Cardiac muscle cell (in vitro differentiated cells and primary cell): ENCODE measurements at regions not wholly inside any gene's neighbourhood (a gene's known extent, or its start where the extent isn't known, plus 50 kb on each side); places are given as distances from the start of the nearest gene placed in this dataset.
A peak's percentile ranks its signal among the peaks of the same experiment; 100 is the strongest.

ENCODE experiments used
- DNase-seq, 2 donors: peaks; one replicate each; pipeline versions ENCODE4 v3.0.0 to v3.0.0-alpha.2; 2010 to 2017; ENCODE audit warnings: low read depth in 1 of 2, low spot score in 1 of 2
- H3K27ac ChIP-seq: fragments of 200-600 bp; sonication (generic); 2 replicates; pipeline ENCODE4 v1.5.1; 2016
- H3K27me3 ChIP-seq: fragments of 200-600 bp; sonication (generic); 2 replicates; pipeline ENCODE4 v1.6.0; 2016; ENCODE audit warnings: control low read depth
- H3K36me3 ChIP-seq: fragments of 200-600 bp; sonication (generic); 2 replicates; pipeline ENCODE4 v1.5.1; 2016; ENCODE audit warnings: control low read depth
- H3K4me1 ChIP-seq: fragments of 200-600 bp; sonication (generic); 2 replicates; pipeline ENCODE4 v1.8.1; 2017; ENCODE audit warnings: low read depth, mild to moderate bottlenecking, mixed run types
- H3K4me3 ChIP-seq: fragments of 200-600 bp; sonication (generic); 2 replicates; pipeline ENCODE4 v1.5.1; 2016; ENCODE audit warnings: mild to moderate bottlenecking
- H3K9me3 ChIP-seq: fragments of 200-600 bp; sonication (generic); 2 replicates; pipeline ENCODE4 v1.5.1; 2017; ENCODE audit warnings: low read depth, mild to moderate bottlenecking, control low read depth
- CTCF ChIP-seq: IDR thresholded peaks from 2 replicates; pipeline ENCODE4 v1.5.1; 2012; ENCODE audit warnings: low read depth, mild to moderate bottlenecking, low read length

GRCh38 chr13:47837104-47837880 is 163.8 kb downstream of the SUCLA2 start:
- no peak for DNase-seq
- Histone ChIP-seq H3K27ac (no peak overlapping the region), H3K9me3 (no peaks in the 10 kb centered on the region), H3K36me3 (no peaks in the 10 kb centered on the region), H3K4me3 (no peak overlapping the region), H3K27me3 (no peaks in the 10 kb centered on the region), H3K4me1 (no peaks in the 10 kb centered on the region)
- no peak for TF ChIP-seq CTCF

- Histone ChIP-seq H3K4me3 (no peak overlapping the region), H3K36me3 (no peaks in the 10 kb centered on the region), H3K27ac (no peak overlapping the region), H3K9me3 (no peaks in the 10 kb centered on the region), H3K4me1 (no peaks in the 10 kb centered on the region), H3K27me3 (no peaks in the 10 kb centered on the region)
- no peak for DNase-seq
- TF ChIP-seq CTCF = no peak
Observed at GRCh38 chr13:47835470-47836228, 165.4 kb downstream of the SUCLA2 start.

DNA sequence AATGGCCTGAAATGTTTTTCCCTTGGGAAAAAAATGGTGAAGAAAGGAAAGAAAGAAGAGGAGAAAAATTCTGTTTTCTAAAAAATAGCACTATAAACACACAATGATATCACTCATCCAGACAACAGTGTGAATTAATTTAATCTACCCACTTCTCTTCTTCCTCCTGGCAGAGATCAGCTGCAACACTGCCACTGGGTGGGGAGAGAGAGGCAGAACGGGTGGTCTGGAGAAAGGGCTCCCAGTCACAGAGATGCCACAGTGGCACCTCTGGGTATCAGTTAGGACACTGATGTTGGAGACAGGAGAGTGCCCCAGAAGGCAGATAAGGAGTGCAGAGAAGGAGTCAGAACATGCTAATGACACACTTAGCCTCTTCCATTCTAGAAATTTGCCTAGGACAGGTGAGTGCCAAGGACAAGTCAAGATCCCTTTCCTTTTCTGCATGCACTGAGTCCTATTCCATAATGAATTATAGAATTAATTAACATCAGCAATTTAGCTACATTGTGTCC is 168.6 kb downstream of the SUCLA2 start:
- H3K9me3 ChIP-seq = no peaks in the 10 kb centered on the region
- no peak for TF ChIP-seq CTCF
- no peaks in the 10 kb centered on the region for H3K36me3 ChIP-seq
- H3K27ac ChIP-seq = no peak overlapping the region
- DNase-seq = no peak
- no peaks in the 10 kb centered on the region for H3K27me3 ChIP-seq
- no peaks in the 10 kb centered on the region for H3K4me1 ChIP-seq
- no peak overlapping the region for H3K4me3 ChIP-seq

GRCh38 chr13:47831265-47831664 is 169.8 kb downstream of the SUCLA2 start:
- no peak for TF ChIP-seq CTCF
- Histone ChIP-seq H3K4me1 (no peaks in the 10 kb centered on the region), H3K36me3 (no peaks in the 10 kb centered on the region), H3K4me3 (no peak overlapping the region), H3K27me3 (no peaks in the 10 kb centered on the region), H3K9me3 (no peaks in the 10 kb centered on the region), H3K27ac (no peak overlapping the region)
- DNase-seq = peak in 1 of 2 donors; percentile 76

DNA sequence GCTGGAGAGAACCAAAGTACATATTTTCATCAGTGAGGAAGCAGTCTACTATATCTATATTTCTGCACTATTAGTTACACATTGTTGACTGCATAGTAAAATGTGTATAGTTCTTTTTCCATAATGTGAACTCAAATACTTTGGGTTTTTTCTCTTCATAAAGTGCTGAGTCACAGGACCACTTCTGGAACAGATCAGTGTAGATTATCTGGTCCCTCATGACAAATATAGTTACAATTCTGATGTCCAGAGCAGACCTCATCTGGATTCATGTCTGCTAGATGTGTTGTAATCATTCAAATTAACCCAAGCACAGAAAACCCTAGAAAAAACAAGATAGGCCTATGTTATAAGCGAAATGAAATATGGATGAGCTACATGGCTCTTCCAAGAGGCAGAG is 171.4 kb downstream of the SUCLA2 start:
- TF ChIP-seq CTCF = no peak
- H3K27ac ChIP-seq = no peak overlapping the region

More for the DNA sequence above, 171.4 kb downstream of the SUCLA2 start:
- Histone ChIP-seq H3K9me3 (no peaks in the 10 kb centered on the region), H3K36me3 (no peaks in the 10 kb centered on the region), H3K4me1 (no peaks in the 10 kb centered on the region), H3K4me3 (no peak overlapping the region), H3K27me3 (no peaks in the 10 kb centered on the region)
- DNase-seq = peak in 1 of 2 donors; percentile 59
